SK-N-SH (cell line): ENCODE measurements at regions not wholly inside any gene's neighbourhood (a gene's known extent, or its start where the extent isn't known, plus 50 kb on each side); places are given as distances from the start of the nearest gene placed in this dataset.

Experiments used
- CTCF ChIP-seq: fragments of 200-600 bp; sonication (generic); IDR thresholded peaks from 2 replicates; pipeline ENCODE4 v1.6.1; 2017; ENCODE audit warnings: antibody characterized with exemption, mild to moderate bottlenecking, moderate library complexity
- EZH2phosphoT487 ChIP-seq: fragments of 200-600 bp; sonication (generic); IDR thresholded peaks from 2 replicates; pipeline ENCODE4 v1.6.1; 2017; ENCODE audit warnings: low read depth, mixed run types, mild to moderate bottlenecking, antibody characterized with exemption, moderate library complexity, borderline replicate concordance
- GABPA ChIP-seq: IDR thresholded peaks from 2 replicates; pipeline ENCODE4 v1.4.0; 2012; ENCODE audit warnings: low read depth, mild to moderate bottlenecking
- GATA2 ChIP-seq: sonication (generic); formaldehyde crosslinking; IDR thresholded peaks from 2 replicates; pipeline ENCODE4 v1.5.0; 2020; ENCODE audit warnings: mild to moderate bottlenecking, missing genetic modification reagents
- MAX ChIP-seq: IDR thresholded peaks from 2 replicates; pipeline ENCODE4 v1.4.0; 2012; ENCODE audit warnings: low read depth
- POLR2AphosphoS5 ChIP-seq: IDR thresholded peaks from 2 replicates; pipeline ENCODE4 v1.6.1; 2012; ENCODE audit warnings: low read depth, low read length
- REST ChIP-seq: IDR thresholded peaks from 2 replicates; pipeline ENCODE4 v1.6.1; 2012; ENCODE audit warnings: mild to moderate bottlenecking, low read depth, low read length, moderate library complexity
- RFX5 ChIP-seq: IDR thresholded peaks from 2 replicates; pipeline ENCODE4 v1.6.1; 2012; ENCODE audit warnings: mild to moderate bottlenecking, improper control_type of control experiment, low read length
- RXRA ChIP-seq: IDR thresholded peaks from 2 replicates; pipeline ENCODE4 v1.4.0; 2012; ENCODE audit warnings: low read depth, mild to moderate bottlenecking, borderline replicate concordance
- SMC3 ChIP-seq: IDR thresholded peaks from 2 replicates; pipeline ENCODE4 v1.6.1; 2012; ENCODE audit warnings: low read depth, low read length, improper control_type of control experiment
- TAF1 ChIP-seq: IDR thresholded peaks from 2 replicates; pipeline ENCODE4 v1.6.1; 2012; ENCODE audit warnings: low read depth, mild to moderate bottlenecking, low read length, moderate library complexity, borderline replicate concordance

- TF ChIP-seq GABPA = no peak
- no peak for TF ChIP-seq SMC3
- no peak for TF ChIP-seq GATA2 (CRISPR knock-in tag)
- no peak for TF ChIP-seq CTCF
- TF ChIP-seq EZH2phosphoT487 = no peak
- no peak for TF ChIP-seq POLR2AphosphoS5
- no peak for TF ChIP-seq MAX
- TF ChIP-seq RFX5 = no peak
- no peak for TF ChIP-seq TAF1
- no peak for TF ChIP-seq REST
- no peak for TF ChIP-seq RXRA
Observed at GRCh38 chr6:148042536-148042935, 300.1 kb upstream of the SASH1 start.
